ENCODE measurements at regions not wholly inside any gene's neighbourhood (a gene's known extent, or its start where the extent isn't known, plus 50 kb on each side); places are given as distances from the start of the nearest gene placed in this dataset.

- ChIA-PET POLR2A (interaction anchor here (1.5 kb wide), 1 partner anchor 201 kb away, joined by 3 read pairs; no protein-coding TSS in a partner anchor), CTCF (interaction anchor here (0.7 kb wide), 1 partner anchor 13 kb away, joined by 3 read pairs; no protein-coding TSS in a partner anchor)
Observed at GRCh38 chr10:4066581-4067390, 281.8 kb upstream of the KLF6 start.

- CTCF ChIA-PET, result no interaction called here
- POLR2A ChIA-PET, result no interaction called here
Observed at GRCh38 chr10:4064489-4064888, 279.5 kb upstream of the KLF6 start.

- ChIA-PET POLR2A (no interaction called here), CTCF (no interaction called here)
Observed at GRCh38 chr10:4063717-4064116, 278.7 kb upstream of the KLF6 start.

GRCh38 chr10:4062751-4063150 lies 277.7 kb upstream of the KLF6 start:
- ChIA-PET POLR2A (no interaction called here), CTCF (no interaction called here)

GRCh38 chr10:4062072-4062471 lies 277.1 kb upstream of the KLF6 start:
- CTCF ChIA-PET, result no interaction called here
- POLR2A ChIA-PET, result no interaction called here

GRCh38 chr10:4061441-4061951 lies 276.5 kb upstream of the KLF6 start:
- ChIA-PET POLR2A (no interaction called here), CTCF (no interaction called here)

- ChIA-PET POLR2A (no interaction called here), CTCF (interaction anchor here (0.6 to 0.7 kb wide), 2 partner anchors 70 to 352 kb away, joined by 3 to 4 read pairs; no protein-coding TSS in a partner anchor)
Observed at GRCh38 chr10:4059471-4060138, 274.6 kb upstream of the KLF6 start.

DNA sequence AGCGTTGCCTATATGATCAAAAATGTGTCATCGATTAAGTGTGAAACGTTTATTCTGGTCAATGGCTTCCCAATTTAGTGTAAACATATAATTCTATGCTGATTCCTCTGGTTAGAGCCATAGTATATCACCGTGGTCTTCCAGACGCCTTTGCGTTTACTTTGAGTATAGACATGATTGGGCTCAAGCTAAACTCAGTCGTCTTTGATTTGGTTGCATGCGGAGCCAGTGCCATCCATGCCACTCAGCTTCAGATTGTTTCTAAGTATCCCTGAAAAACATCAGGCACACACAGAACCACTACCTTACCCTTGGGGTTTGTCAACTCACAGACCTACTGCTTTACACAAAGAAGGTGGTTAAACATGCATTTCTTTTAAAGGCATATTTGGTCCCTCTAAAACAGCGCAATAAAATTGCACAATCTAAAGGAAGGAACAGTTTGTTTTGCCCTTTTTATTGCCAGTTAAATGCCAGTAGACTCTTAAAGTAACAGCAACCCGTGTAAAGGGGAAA lies 273.6 kb upstream of the KLF6 start:
- POLR2A ChIA-PET, result no interaction called here
- CTCF ChIA-PET, result no interaction called here

DNA sequence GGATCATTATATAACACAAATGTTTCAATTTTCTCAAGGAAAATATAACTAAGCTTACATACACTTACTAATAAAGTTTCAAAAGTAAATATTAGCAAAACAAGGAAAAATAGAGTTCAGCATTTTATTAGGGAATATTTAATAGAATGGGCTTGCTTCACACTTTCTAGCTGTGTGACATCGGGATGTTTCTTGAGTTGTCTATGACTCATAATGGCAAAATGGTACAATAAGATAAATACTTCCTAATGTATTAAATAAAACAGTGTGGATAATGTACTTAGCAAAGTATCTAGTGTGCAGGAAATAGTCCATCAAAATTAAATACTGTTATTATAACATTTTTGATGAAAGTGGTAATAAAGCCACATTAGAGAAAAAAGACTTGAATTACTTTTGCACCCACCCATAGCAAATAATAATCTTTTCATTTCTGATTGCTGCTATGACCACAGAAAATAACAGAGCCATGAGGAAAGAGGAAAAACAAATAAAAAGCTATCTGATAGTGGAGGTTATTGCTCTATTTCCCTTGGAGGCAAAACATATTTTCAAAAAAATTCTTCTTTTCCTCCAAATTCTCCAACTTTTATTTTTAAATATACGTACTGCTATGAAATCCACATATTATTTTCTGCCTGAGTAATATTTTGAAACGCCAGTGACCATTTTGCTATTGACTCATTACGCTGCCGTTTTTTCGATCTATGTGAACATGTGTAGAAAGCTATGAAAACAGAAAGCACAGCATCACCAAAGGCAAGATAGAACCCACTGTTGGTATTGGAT lies 272.9 kb upstream of the KLF6 start:
- ChIA-PET POLR2A (no interaction called here), CTCF (no interaction called here)

DNA sequence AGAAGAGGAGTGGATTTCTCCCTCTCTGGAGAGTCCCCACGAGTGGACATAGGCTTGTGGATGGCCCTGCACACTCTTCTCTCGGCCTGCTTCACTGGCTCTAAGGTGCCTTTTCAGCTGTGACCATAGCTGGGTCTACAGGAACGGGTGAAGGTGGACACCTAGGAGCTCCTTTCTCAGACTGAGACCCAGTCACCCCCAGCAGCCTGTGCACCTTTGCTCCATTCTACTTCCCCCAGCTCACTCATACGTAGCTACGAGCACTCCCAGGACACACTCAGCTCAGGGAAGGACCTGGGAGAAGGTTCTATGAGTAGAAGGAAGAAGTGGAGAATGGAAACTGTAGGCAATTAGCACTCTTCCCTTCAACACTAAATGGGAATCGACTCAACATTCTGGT lies 272.0 kb upstream of the KLF6 start:
- CTCF ChIA-PET, result no interaction called here

GRCh38 chr10:4054656-4055435 lies 269.8 kb upstream of the KLF6 start:
- POLR2A ChIA-PET, result no interaction called here
- CTCF ChIA-PET, result interaction anchor here (0.6 kb wide), 2 partner anchors 12 to 169 kb away, joined by 3 to 5 read pairs; no protein-coding TSS in a partner anchor

More for the DNA sequence above, 272.0 kb upstream of the KLF6 start:
- POLR2A ChIA-PET, result no interaction called here

DNA sequence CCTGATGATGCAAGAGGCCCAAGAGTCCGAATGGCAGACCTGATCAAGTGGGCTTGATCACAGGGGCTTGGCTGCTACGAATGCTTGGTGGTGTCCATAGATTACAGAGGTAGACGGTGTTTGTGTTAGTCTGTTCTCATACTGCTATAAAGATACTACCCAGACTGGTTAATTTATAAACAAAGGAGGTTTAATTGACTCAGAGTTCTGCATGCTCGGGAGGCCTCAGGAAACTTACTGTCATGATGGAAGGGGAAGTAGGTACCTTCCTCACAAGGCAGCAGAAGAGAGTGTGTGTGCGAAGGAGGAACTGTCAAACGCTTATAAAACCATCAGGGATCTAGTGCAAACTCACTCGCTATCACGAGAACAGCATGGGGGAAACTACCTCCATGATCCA lies 268.9 kb upstream of the KLF6 start:
- CTCF ChIA-PET, result interaction anchor here (0.6 kb wide), 1 partner anchor 13 kb away, joined by 3 read pairs; no protein-coding TSS in a partner anchor
- POLR2A ChIA-PET, result no interaction called here

DNA sequence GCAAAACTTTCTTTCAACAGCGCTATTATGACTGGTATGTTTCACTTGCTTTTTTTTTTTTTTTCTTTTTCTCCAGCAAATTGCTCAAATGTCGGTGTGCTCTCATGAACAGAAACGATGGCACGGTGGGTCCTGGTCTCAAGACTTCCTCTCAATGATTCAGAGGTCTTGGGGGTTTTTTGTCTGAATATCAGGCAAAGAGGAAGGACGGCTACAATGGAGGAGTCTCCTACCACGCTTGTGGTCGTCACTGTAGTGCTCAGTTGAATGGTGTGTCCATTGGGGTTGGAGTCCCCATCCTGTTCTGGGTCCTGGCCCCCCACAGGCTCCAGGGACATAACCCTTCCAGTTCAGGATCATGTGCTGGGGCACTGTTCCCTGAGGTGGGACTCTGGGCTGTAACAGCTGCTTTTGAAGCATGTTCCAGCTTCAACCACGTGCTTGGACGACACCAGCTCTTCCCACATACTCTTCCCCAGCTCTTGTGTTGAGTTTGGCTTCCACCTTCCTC lies 266.7 kb upstream of the KLF6 start:
- ChIA-PET POLR2A (no interaction called here), CTCF (no interaction called here)

DNA sequence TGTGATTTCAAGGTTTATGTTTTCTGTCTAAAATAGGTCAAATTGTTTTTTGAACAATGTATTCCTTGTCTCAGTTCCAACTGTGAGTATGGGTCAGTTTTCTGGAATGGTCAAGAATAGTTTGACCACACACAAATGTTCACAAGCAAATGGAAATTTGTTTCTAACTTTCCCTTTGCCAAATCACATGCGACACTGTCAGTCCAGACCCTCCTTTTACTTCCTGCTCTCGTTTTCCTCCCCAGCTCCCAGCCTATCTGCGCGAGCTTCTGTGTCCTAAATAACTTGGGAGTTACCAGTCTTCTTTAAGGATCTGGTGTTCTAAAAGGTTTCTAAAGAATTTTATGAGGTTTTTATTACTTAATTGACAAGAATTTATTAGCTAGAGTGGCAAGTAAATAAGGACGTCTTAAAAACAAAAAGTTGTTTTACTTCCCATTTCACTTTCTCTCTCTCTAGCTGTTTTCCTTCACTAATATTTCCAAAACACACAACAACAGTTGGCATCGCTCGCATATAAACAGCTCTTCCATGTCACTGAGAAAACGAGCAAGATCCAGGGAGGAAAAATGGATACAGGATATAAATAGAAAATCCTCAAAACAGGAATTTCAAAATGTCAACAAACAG lies 266.1 kb upstream of the KLF6 start:
- POLR2A ChIA-PET, result no interaction called here

DNA sequence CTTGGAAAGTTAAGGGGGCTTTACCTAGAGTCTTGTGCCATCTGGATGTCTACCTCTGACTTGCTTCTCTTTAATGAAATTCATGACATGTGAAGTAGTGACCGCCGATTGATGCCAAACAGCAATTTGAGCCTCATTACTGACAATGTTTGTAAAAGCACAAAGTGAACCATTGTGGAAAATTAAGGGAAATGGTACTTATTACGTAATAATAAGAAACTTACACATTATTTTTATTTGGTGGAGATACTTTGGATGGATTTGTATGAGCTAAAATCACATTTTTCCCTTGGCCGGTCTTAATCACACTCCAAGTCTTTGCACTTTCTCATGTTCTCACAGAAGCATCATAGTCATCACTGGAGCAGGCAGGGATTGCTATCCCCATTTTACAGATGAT lies 265.1 kb upstream of the KLF6 start:
- ChIA-PET CTCF (no interaction called here), POLR2A (no interaction called here)

More for the DNA sequence above, 266.1 kb upstream of the KLF6 start:
- CTCF ChIA-PET, result no interaction called here

DNA sequence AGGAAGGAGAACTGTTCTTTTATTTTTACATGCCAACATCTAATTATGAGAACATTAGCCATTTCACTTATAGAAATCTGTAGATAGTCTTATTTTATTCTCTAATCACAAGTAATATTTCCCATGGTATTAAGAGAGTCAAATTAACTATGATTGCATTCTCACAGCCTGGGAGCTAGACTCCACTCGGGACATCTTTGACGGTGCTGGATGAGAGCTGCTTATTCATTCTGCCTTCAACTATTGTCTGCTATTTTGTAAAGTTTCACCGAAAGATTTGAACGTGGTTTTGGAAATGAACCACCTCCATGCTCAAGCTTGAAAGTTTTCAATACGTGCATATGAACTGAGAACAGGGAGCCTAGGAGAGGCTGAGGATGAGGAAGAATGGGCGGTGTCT lies 264.3 kb upstream of the KLF6 start:
- ChIA-PET POLR2A (no interaction called here), CTCF (no interaction called here)

GRCh38 chr10:4048236-4048864 lies 263.3 kb upstream of the KLF6 start:
- CTCF ChIA-PET, result no interaction called here
- POLR2A ChIA-PET, result no interaction called here

DNA sequence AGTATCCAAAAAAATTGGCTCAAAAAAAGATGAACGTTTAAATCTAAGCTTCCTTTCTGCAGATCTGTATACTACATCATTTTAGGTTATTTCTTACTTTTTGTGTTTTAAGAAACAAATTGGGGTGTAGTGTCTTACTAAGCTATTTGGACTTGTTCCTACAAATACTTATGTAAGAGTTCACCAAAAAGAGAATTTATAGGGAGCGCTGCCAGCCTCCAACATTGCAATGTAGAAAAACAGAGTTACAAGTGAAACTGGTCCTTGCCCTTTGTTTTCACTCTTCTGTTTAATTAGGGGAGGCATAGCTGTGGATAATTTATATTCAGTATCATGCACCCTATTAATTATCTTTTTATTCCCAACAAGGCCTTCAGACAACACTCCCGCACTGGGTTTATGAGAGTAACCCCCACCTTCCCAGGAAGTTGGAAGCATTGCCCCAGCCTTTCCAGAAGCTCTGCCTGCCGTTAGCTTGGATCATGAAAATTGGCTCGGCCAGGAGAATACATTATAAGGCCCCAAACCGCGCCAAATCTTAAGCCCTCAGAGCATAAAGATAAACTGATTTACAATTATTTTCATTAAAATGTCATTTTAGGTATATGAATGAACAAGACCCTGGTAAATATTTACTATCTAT lies 261.8 kb upstream of the KLF6 start:
- ChIA-PET POLR2A (no interaction called here), CTCF (no interaction called here)

Data from activated CD8-positive, alpha-beta memory T cell treated with anti-CD3 and anti-CD28 coated beads for 36 hours (primary cell).